Neutrophil (primary cell): ENCODE measurements at regions not wholly inside any gene's neighbourhood (a gene's known extent, or its start where the extent isn't known, plus 50 kb on each side); places are given as distances from the start of the nearest gene placed in this dataset.

ENCODE experiments used
- H3K27ac ChIP-seq: fragments of 200-600 bp; sonication (generic); 2 replicates; pipeline ENCODE4 v1.5.1; 2016; ENCODE audit warnings: mild to moderate bottlenecking, moderate library complexity
- H3K27me3 ChIP-seq: fragments of 200-600 bp; sonication (generic); 2 replicates; pipeline ENCODE4 v1.6.0; 2016; ENCODE audit warnings: mild to moderate bottlenecking
- H3K36me3 ChIP-seq: fragments of 200-600 bp; sonication (generic); 2 replicates; pipeline ENCODE4 v1.5.1; 2017
- H3K4me1 ChIP-seq, 2 experiments: fragments of 200-600 bp in 1 of 2; sonication (generic) in 1 of 2; 1 replicate in 1 of 2; 2 replicates in 1 of 2; pipeline versions ENCODE4 v1.5.1 to v1.6.1; 2013 to 2016; ENCODE audit warnings: low read depth in 1 of 2, low read length in 1 of 2, mild to moderate bottlenecking in 1 of 2, moderate library complexity in 1 of 2; ENCODE audit not compliant: control insufficient read depth in 1 of 2, insufficient read depth in 1 of 2
- H3K4me3 ChIP-seq, 2 experiments: fragments of 200-600 bp in 1 of 2; sonication (generic) in 1 of 2; 1 replicate in 1 of 2; 2 replicates in 1 of 2; pipeline ENCODE4 v1.5.1; 2013 to 2016; ENCODE audit warnings: low read depth in 1 of 2, low read length in 1 of 2, mild to moderate bottlenecking in 1 of 2, moderate library complexity in 1 of 2
- H3K9me3 ChIP-seq: fragments of 200-600 bp; sonication (generic); 2 replicates; pipeline ENCODE4 v1.5.1; 2016
- TF ChIP-seq, protein P1 (sequence below): fragments of 200-600 bp; sonication (generic); IDR thresholded peaks from 2 replicates; pipeline ENCODE4 v1.5.1; 2016; ENCODE audit warnings: antibody characterized with exemption

- Histone ChIP-seq H3K36me3 (no peaks in the 10 kb centered on the region), H3K4me1 (no peaks in the 10 kb centered on the region), H3K4me3 (no peak overlapping the region), H3K27ac (no peak overlapping the region), H3K27me3 (no peaks in the 10 kb centered on the region), H3K9me3 (no peaks in the 10 kb centered on the region)
- TF ChIP-seq, protein P1, sequence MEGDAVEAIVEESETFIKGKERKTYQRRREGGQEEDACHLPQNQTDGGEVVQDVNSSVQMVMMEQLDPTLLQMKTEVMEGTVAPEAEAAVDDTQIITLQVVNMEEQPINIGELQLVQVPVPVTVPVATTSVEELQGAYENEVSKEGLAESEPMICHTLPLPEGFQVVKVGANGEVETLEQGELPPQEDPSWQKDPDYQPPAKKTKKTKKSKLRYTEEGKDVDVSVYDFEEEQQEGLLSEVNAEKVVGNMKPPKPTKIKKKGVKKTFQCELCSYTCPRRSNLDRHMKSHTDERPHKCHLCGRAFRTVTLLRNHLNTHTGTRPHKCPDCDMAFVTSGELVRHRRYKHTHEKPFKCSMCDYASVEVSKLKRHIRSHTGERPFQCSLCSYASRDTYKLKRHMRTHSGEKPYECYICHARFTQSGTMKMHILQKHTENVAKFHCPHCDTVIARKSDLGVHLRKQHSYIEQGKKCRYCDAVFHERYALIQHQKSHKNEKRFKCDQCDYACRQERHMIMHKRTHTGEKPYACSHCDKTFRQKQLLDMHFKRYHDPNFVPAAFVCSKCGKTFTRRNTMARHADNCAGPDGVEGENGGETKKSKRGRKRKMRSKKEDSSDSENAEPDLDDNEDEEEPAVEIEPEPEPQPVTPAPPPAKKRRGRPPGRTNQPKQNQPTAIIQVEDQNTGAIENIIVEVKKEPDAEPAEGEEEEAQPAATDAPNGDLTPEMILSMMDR: no peak
Measured at GRCh38 chr22:47606426-47606825, 844.0 kb downstream of the TBC1D22A start.

GRCh38 chr22:47605886-47606285, 843.4 kb downstream of the TBC1D22A start:
- Histone ChIP-seq H3K4me3 (no peak overlapping the region), H3K9me3 (no peaks in the 10 kb centered on the region), H3K27me3 (no peaks in the 10 kb centered on the region), H3K36me3 (no peaks in the 10 kb centered on the region), H3K4me1 (no peaks in the 10 kb centered on the region), H3K27ac (no peak overlapping the region)
- TF ChIP-seq, protein P1: no peak

DNA sequence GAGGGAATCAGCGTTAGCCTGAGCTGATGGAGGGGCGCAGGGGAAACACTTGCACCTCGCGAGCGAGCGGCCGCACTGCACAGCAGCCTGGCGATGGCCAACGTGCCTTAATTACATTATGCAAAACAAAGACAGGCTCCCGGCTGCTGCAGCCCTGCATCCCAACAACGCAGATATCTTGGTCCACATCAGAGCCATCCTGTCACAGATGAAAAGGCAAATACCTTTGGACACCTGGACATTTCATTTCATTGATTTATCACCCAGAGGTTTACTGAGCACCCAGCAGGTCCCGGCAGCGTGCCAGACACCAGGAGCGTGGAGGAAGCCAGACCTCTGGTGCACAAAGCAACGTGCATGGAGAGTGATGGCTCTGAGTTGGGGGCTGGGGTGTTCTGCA, 843.0 kb downstream of the TBC1D22A start:
- no peaks in the 10 kb centered on the region for H3K36me3 ChIP-seq
- no peaks in the 10 kb centered on the region for H3K27me3 ChIP-seq
- H3K27ac ChIP-seq: no peak overlapping the region
- TF ChIP-seq, protein P1: no peak
- H3K9me3 ChIP-seq: no peaks in the 10 kb centered on the region
- H3K4me3 ChIP-seq: no peak overlapping the region
- no peaks in the 10 kb centered on the region for H3K4me1 ChIP-seq

- no peaks in the 10 kb centered on the region for H3K4me1 ChIP-seq
- H3K27ac ChIP-seq: no peak overlapping the region
- TF ChIP-seq, protein P1: no peak
- H3K9me3 ChIP-seq: no peaks in the 10 kb centered on the region
- no peak overlapping the region for H3K4me3 ChIP-seq
- no peaks in the 10 kb centered on the region for H3K27me3 ChIP-seq
- no peaks in the 10 kb centered on the region for H3K36me3 ChIP-seq
Measured at GRCh38 chr22:47604563-47604962, 842.1 kb downstream of the TBC1D22A start.

GRCh38 chr22:47602732-47603131, 840.3 kb downstream of the TBC1D22A start:
- Histone ChIP-seq H3K27me3 (no peaks in the 10 kb centered on the region), H3K4me3 (no peak overlapping the region), H3K27ac (no peak overlapping the region), H3K9me3 (no peaks in the 10 kb centered on the region), H3K36me3 (no peaks in the 10 kb centered on the region), H3K4me1 (no peaks in the 10 kb centered on the region)
- TF ChIP-seq, protein P1: no peak

DNA sequence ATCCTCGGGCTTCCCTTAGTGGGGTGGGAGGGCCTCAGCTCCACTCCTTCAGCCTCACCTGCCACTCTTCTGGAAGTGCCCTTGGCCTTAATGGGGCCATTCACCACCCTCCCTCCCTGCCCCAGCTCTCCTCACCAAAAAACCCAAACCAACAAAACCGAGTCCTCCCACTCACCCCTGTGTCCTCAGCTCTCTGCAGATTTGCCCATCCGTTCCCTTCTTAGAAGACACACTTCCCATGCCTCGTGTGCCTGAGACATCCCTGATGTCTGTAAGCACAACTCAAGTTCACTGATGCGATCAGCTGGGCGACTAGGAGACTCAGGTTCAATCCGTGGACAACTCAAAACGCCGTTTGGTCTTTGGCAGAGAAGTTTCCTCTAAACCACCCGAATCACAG, 839.2 kb downstream of the TBC1D22A start:
- H3K4me1 ChIP-seq: no peaks in the 10 kb centered on the region
- H3K27ac ChIP-seq: no peak overlapping the region
- no peak overlapping the region for H3K4me3 ChIP-seq
- no peaks in the 10 kb centered on the region for H3K27me3 ChIP-seq
- no peaks in the 10 kb centered on the region for H3K9me3 ChIP-seq
- no peaks in the 10 kb centered on the region for H3K36me3 ChIP-seq
- TF ChIP-seq, protein P1: no peak
